ENCODE measurements at regions not wholly inside any gene's neighbourhood (a gene's known extent, or its start where the extent isn't known, plus 50 kb on each side); places are given as distances from the start of the nearest gene placed in this dataset.
"Not testable (repeated sequence)": the region's sequence is repeated elsewhere in the genome, so short reads cannot be mapped to it uniquely, and the experiment has no call there.

- H3K4me3 Mint-ChIP-seq (ENCODE audit: unreplicated experiment): no peak overlapping the region
- no peak for TF ChIP-seq CTCF (IDR thresholded peaks at IDR 0.05)
- H3K4me1 Mint-ChIP-seq (ENCODE audit: unreplicated experiment): peaks cover 10% of the 10 kb centered on the region
- no peak overlapping the region for H3K27ac Mint-ChIP-seq (ENCODE audit: unreplicated experiment)
- peaks cover 9% of the 10 kb centered on the region for H3K9me3 Mint-ChIP-seq (ENCODE audit: unreplicated experiment)
- peaks cover 8% of the 10 kb centered on the region for H3K27me3 Mint-ChIP-seq (ENCODE audit: unreplicated experiment)
- no peak for DNase-seq (ENCODE audit: extremely low spot score, unreplicated experiment)
- no peaks in the 10 kb centered on the region for H3K36me3 Mint-ChIP-seq (ENCODE audit: unreplicated experiment)
These were observed 319.3 kb upstream of the CFAP20DC start for GRCh38 chr3:59368900-59369675.

GRCh38 chr3:59367150-59367549 is 317.3 kb upstream of the CFAP20DC start:
- no peak for DNase-seq (ENCODE audit: extremely low spot score, unreplicated experiment)
- Mint-ChIP-seq H3K27ac (ENCODE audit: unreplicated experiment) (no peak overlapping the region), H3K36me3 (ENCODE audit: unreplicated experiment) (no peaks in the 10 kb centered on the region), H3K4me1 (ENCODE audit: unreplicated experiment) (peaks cover 10% of the 10 kb centered on the region), H3K27me3 (ENCODE audit: unreplicated experiment) (peaks cover under 1% of the 10 kb centered on the region), H3K4me3 (ENCODE audit: unreplicated experiment) (no peak overlapping the region), H3K9me3 (ENCODE audit: unreplicated experiment) (peaks cover 9% of the 10 kb centered on the region)
- no peak for TF ChIP-seq CTCF (IDR thresholded peaks at IDR 0.05)

GRCh38 chr3:59366218-59366617 is 316.4 kb upstream of the CFAP20DC start:
- no peak overlapping the region for H3K27ac Mint-ChIP-seq (ENCODE audit: unreplicated experiment)
- peaks cover 10% of the 10 kb centered on the region for H3K4me1 Mint-ChIP-seq (ENCODE audit: unreplicated experiment)
- peaks cover 15% of the 10 kb centered on the region for H3K9me3 Mint-ChIP-seq (ENCODE audit: unreplicated experiment)
- no peak for DNase-seq (ENCODE audit: extremely low spot score, unreplicated experiment)
- no peak for TF ChIP-seq CTCF (IDR thresholded peaks at IDR 0.05)
- no peak overlapping the region for H3K4me3 Mint-ChIP-seq (ENCODE audit: unreplicated experiment)
- H3K36me3 Mint-ChIP-seq (ENCODE audit: unreplicated experiment): no peaks in the 10 kb centered on the region
- no peaks in the 10 kb centered on the region for H3K27me3 Mint-ChIP-seq (ENCODE audit: unreplicated experiment)

- Mint-ChIP-seq H3K4me3 (ENCODE audit: unreplicated experiment) (no peak overlapping the region), H3K27ac (ENCODE audit: unreplicated experiment) (no peak overlapping the region), H3K36me3 (ENCODE audit: unreplicated experiment) (no peaks in the 10 kb centered on the region), H3K9me3 (ENCODE audit: unreplicated experiment) (peaks cover 16% of the 10 kb centered on the region), H3K4me1 (ENCODE audit: unreplicated experiment) (peaks cover 10% of the 10 kb centered on the region), H3K27me3 (ENCODE audit: unreplicated experiment) (no peaks in the 10 kb centered on the region)
- TF ChIP-seq CTCF (IDR thresholded peaks at IDR 0.05): no peak
- no peak for DNase-seq (ENCODE audit: extremely low spot score, unreplicated experiment)
These were observed 314.7 kb upstream of the CFAP20DC start for GRCh38 chr3:59364496-59364895.

GRCh38 chr3:59360312-59360711 is 310.5 kb upstream of the CFAP20DC start:
- not testable (repeated sequence) for H3K4me1 Mint-ChIP-seq (ENCODE audit: unreplicated experiment); H3K27ac Mint-ChIP-seq (ENCODE audit: unreplicated experiment); H3K36me3 Mint-ChIP-seq (ENCODE audit: unreplicated experiment); DNase-seq (ENCODE audit: extremely low spot score, unreplicated experiment); H3K27me3 Mint-ChIP-seq (ENCODE audit: unreplicated experiment); H3K4me3 Mint-ChIP-seq (ENCODE audit: unreplicated experiment)
- H3K9me3 Mint-ChIP-seq (ENCODE audit: unreplicated experiment): peaks cover 30% of the 10 kb centered on the region

Data from osteocyte (in vitro differentiated cells).